K562 (cell line): ENCODE measurements at regions not wholly inside any gene's neighbourhood (a gene's known extent, or its start where the extent isn't known, plus 50 kb on each side); places are given as distances from the start of the nearest gene placed in this dataset.

Source experiments
- HLTF ChIP-seq: fragments of 450-650 bp; IDR thresholded peaks from 2 replicates; pipeline ENCODE4 v1.6.1; 2016
- MTA1 ChIP-seq: fragments of 450-650 bp; IDR thresholded peaks from 2 replicates; pipeline ENCODE4 v1.6.1; 2017; ENCODE audit warnings: borderline replicate concordance
- NCOA1 ChIP-seq: fragments of 450-650 bp; IDR thresholded peaks from 2 replicates; pipeline ENCODE4 v1.6.1; 2016; ENCODE audit warnings: low read depth
- ZFP1 ChIP-seq: fragments of 450-650 bp; formaldehyde crosslinking; IDR thresholded peaks from 2 replicates; pipeline ENCODE4 v1.4.0; 2020; ENCODE audit warnings: mild to moderate bottlenecking, mixed read lengths
- ZNF551 ChIP-seq: fragments of 250-450 bp; sonication (Bioruptor Pico); IDR thresholded peaks from 2 replicates; pipeline ENCODE4 v1.5.0; 2021; ENCODE audit warnings: mild to moderate bottlenecking, moderate library complexity
- TF ChIP-seq, protein P1 (sequence below): sonication (generic); IDR thresholded peaks from 2 replicates; pipeline ENCODE4 v1.6.1; 2016
- TF ChIP-seq, protein P2 (sequence below): fragments of 450-650 bp; IDR thresholded peaks from 2 replicates; pipeline ENCODE4 v1.6.1; 2016; ENCODE audit warnings: mild to moderate bottlenecking, moderate library complexity

DNA sequence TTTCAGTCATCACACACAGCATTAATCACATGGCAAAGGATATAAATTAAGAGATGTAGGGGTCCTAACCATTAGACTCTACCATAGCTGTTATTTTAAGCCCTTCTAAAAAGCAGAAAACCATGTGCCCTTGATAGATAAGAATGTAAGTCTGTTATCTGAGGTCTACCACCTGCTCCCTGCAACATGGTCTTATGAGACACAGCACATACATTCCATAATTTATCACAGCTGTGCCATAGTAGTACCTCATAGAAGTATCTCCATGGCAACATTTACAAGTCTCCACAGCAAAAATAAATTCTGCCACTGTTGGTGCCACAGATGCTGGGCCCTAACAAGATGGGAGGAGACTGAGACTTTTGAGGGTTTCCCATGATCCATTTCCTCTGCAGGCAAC lies 265.4 kb downstream of the KDM5D start (continued):
- TF ChIP-seq, protein P1, sequence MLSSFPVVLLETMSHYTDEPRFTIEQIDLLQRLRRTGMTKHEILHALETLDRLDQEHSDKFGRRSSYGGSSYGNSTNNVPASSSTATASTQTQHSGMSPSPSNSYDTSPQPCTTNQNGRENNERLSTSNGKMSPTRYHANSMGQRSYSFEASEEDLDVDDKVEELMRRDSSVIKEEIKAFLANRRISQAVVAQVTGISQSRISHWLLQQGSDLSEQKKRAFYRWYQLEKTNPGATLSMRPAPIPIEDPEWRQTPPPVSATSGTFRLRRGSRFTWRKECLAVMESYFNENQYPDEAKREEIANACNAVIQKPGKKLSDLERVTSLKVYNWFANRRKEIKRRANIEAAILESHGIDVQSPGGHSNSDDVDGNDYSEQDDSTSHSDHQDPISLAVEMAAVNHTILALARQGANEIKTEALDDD: no peak
- TF ChIP-seq ZNF551: no peak
- no peak for TF ChIP-seq MTA1
- TF ChIP-seq, protein P2, sequence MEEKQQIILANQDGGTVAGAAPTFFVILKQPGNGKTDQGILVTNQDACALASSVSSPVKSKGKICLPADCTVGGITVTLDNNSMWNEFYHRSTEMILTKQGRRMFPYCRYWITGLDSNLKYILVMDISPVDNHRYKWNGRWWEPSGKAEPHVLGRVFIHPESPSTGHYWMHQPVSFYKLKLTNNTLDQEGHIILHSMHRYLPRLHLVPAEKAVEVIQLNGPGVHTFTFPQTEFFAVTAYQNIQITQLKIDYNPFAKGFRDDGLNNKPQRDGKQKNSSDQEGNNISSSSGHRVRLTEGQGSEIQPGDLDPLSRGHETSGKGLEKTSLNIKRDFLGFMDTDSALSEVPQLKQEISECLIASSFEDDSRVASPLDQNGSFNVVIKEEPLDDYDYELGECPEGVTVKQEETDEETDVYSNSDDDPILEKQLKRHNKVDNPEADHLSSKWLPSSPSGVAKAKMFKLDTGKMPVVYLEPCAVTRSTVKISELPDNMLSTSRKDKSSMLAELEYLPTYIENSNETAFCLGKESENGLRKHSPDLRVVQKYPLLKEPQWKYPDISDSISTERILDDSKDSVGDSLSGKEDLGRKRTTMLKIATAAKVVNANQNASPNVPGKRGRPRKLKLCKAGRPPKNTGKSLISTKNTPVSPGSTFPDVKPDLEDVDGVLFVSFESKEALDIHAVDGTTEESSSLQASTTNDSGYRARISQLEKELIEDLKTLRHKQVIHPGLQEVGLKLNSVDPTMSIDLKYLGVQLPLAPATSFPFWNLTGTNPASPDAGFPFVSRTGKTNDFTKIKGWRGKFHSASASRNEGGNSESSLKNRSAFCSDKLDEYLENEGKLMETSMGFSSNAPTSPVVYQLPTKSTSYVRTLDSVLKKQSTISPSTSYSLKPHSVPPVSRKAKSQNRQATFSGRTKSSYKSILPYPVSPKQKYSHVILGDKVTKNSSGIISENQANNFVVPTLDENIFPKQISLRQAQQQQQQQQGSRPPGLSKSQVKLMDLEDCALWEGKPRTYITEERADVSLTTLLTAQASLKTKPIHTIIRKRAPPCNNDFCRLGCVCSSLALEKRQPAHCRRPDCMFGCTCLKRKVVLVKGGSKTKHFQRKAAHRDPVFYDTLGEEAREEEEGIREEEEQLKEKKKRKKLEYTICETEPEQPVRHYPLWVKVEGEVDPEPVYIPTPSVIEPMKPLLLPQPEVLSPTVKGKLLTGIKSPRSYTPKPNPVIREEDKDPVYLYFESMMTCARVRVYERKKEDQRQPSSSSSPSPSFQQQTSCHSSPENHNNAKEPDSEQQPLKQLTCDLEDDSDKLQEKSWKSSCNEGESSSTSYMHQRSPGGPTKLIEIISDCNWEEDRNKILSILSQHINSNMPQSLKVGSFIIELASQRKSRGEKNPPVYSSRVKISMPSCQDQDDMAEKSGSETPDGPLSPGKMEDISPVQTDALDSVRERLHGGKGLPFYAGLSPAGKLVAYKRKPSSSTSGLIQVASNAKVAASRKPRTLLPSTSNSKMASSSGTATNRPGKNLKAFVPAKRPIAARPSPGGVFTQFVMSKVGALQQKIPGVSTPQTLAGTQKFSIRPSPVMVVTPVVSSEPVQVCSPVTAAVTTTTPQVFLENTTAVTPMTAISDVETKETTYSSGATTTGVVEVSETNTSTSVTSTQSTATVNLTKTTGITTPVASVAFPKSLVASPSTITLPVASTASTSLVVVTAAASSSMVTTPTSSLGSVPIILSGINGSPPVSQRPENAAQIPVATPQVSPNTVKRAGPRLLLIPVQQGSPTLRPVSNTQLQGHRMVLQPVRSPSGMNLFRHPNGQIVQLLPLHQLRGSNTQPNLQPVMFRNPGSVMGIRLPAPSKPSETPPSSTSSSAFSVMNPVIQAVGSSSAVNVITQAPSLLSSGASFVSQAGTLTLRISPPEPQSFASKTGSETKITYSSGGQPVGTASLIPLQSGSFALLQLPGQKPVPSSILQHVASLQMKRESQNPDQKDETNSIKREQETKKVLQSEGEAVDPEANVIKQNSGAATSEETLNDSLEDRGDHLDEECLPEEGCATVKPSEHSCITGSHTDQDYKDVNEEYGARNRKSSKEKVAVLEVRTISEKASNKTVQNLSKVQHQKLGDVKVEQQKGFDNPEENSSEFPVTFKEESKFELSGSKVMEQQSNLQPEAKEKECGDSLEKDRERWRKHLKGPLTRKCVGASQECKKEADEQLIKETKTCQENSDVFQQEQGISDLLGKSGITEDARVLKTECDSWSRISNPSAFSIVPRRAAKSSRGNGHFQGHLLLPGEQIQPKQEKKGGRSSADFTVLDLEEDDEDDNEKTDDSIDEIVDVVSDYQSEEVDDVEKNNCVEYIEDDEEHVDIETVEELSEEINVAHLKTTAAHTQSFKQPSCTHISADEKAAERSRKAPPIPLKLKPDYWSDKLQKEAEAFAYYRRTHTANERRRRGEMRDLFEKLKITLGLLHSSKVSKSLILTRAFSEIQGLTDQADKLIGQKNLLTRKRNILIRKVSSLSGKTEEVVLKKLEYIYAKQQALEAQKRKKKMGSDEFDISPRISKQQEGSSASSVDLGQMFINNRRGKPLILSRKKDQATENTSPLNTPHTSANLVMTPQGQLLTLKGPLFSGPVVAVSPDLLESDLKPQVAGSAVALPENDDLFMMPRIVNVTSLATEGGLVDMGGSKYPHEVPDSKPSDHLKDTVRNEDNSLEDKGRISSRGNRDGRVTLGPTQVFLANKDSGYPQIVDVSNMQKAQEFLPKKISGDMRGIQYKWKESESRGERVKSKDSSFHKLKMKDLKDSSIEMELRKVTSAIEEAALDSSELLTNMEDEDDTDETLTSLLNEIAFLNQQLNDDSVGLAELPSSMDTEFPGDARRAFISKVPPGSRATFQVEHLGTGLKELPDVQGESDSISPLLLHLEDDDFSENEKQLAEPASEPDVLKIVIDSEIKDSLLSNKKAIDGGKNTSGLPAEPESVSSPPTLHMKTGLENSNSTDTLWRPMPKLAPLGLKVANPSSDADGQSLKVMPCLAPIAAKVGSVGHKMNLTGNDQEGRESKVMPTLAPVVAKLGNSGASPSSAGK: no peak
- no peak for TF ChIP-seq ZFP1 (CRISPR knock-in tag)
- no peak for TF ChIP-seq HLTF
- TF ChIP-seq NCOA1: no peak
